HUES48 (cell line): ENCODE measurements at regions not wholly inside any gene's neighbourhood (a gene's known extent, or its start where the extent isn't known, plus 50 kb on each side); places are given as distances from the start of the nearest gene placed in this dataset.

ENCODE experiments used
- H3K27ac ChIP-seq: one replicate; pipeline ENCODE4 v1.7.0; 2013; ENCODE audit warnings: low read depth, low read length, inconsistent platforms
- H3K27me3 ChIP-seq: 2 replicates; pipeline ENCODE4 v1.6.1; 2013; ENCODE audit warnings: mild to moderate bottlenecking, low read length; ENCODE audit not compliant: control insufficient read depth, insufficient read depth
- H3K36me3 ChIP-seq: 2 replicates; pipeline ENCODE4 v1.6.1; 2013; ENCODE audit warnings: low read length; ENCODE audit not compliant: control insufficient read depth, insufficient read depth
- H3K4me1 ChIP-seq: 2 replicates; pipeline ENCODE4 v1.6.1; 2013; ENCODE audit warnings: mild to moderate bottlenecking, low read length; ENCODE audit not compliant: control insufficient read depth, insufficient read depth
- H3K4me3 ChIP-seq: 2 replicates; pipeline ENCODE4 v1.5.1; 2013; ENCODE audit warnings: mild to moderate bottlenecking, low read depth, low read length
- H3K9ac ChIP-seq: 2 replicates; pipeline ENCODE4 v1.6.1; 2013; ENCODE audit warnings: mild to moderate bottlenecking, low read depth, low read length, moderate library complexity
- H3K9me3 ChIP-seq: 2 replicates; pipeline ENCODE4 v1.6.1; 2013; ENCODE audit warnings: low read length; ENCODE audit not compliant: control insufficient read depth, insufficient read depth

- H3K4me1 ChIP-seq: no peaks in the 10 kb centered on the region
- no peak overlapping the region for H3K4me3 ChIP-seq
- H3K9ac ChIP-seq: no peak overlapping the region
- no peaks in the 10 kb centered on the region for H3K9me3 ChIP-seq
- no peaks in the 10 kb centered on the region for H3K27me3 ChIP-seq
- no peak overlapping the region for H3K27ac ChIP-seq
- no peaks in the 10 kb centered on the region for H3K36me3 ChIP-seq
Measured at GRCh38 chr3:194022816-194023215, 113.1 kb upstream of the HES1 start.

DNA sequence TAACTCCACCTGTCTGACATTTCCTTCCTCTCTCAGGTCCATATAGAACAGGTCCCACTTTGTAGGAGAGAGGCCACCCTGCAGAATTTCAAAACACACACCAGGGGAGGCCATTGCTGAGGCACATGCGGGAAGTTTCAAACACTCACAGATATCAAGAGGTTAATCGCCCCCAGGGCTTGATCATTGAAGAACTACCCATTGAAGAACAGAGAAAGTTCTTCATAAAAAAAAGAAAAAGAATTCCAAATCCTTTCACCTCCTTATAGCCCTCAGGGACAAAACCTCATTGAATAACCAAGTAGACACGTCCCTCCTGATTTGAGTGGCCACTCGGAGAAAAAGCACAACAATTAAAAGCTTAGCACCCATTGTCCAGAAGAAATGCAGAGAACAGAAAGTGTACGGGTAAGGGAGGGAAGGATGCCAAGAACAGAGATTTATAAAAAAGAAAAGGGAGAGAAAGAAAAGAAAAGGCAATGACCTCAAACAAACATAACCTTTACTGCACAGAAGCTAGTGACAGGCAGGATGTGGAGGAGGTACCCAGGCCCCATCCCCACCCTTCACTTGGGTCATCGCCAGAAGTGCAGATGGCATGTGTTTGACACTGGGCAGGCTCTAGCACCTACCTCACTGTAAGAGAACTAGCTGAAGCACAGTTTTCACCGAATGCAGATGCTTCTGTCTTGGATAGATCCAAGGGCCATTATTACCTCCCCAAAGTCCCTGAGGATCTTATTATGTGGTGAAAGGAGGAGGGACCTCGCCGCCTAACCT lies 112.3 kb upstream of the HES1 start:
- Histone ChIP-seq H3K9me3 (no peaks in the 10 kb centered on the region), H3K27ac (no peak overlapping the region), H3K4me3 (no peak overlapping the region), H3K9ac (no peak overlapping the region), H3K36me3 (no peaks in the 10 kb centered on the region), H3K27me3 (no peaks in the 10 kb centered on the region), H3K4me1 (no peaks in the 10 kb centered on the region)

- Histone ChIP-seq H3K9ac (no peak overlapping the region), H3K36me3 (no peaks in the 10 kb centered on the region), H3K9me3 (no peaks in the 10 kb centered on the region), H3K4me3 (no peak overlapping the region), H3K27me3 (no peaks in the 10 kb centered on the region), H3K4me1 (no peaks in the 10 kb centered on the region), H3K27ac (no peak overlapping the region)
Measured at GRCh38 chr3:194025119-194025518, 110.8 kb upstream of the HES1 start.

DNA sequence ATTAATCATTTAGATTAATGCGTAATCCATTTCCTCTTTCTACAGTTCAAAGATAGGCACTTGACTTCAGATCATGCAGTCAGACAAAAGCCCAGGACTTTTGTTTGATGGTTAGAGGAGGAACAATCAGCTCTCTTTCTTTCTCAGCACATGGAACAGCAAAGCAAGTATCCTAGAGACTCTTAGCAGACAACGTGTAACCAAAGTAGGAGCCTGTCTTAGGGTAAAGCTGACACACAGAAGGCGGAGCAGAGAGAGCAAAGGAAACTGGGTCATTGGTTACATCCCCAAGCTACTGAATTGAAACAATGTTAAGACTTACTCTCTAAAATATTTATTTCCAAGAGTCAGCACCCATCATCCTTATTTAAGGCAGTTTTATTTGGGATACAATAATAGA lies 110.0 kb upstream of the HES1 start:
- no peak overlapping the region for H3K27ac ChIP-seq
- no peaks in the 10 kb centered on the region for H3K27me3 ChIP-seq
- no peak overlapping the region for H3K4me3 ChIP-seq
- H3K36me3 ChIP-seq: no peaks in the 10 kb centered on the region
- H3K9me3 ChIP-seq: no peaks in the 10 kb centered on the region
- no peak overlapping the region for H3K9ac ChIP-seq
- no peaks in the 10 kb centered on the region for H3K4me1 ChIP-seq

- H3K4me1 ChIP-seq: peaks cover 14% of the 10 kb centered on the region
Measured at GRCh38 chr3:194028434-194029004, 107.4 kb upstream of the HES1 start.

GRCh38 chr3:194029846-194030245 lies 106.1 kb upstream of the HES1 start:
- H3K36me3 ChIP-seq: no peaks in the 10 kb centered on the region
- H3K27me3 ChIP-seq: 0 out of 2 replicates have a peak, but pooled peaks cover 3% of the 10 kb centered on the region
- H3K4me3 ChIP-seq: no peak overlapping the region
- H3K9me3 ChIP-seq: no peaks in the 10 kb centered on the region
- H3K27ac ChIP-seq: no peak overlapping the region
- peaks cover 14% of the 10 kb centered on the region for H3K4me1 ChIP-seq
- H3K9ac ChIP-seq: no peak overlapping the region

More at GRCh38 chr3:194028434-194029004, 107.4 kb upstream of the HES1 start:
- Histone ChIP-seq H3K36me3 (no peaks in the 10 kb centered on the region), H3K4me3 (no peak overlapping the region), H3K27me3 (0 out of 2 replicates have a peak, but pooled peaks cover 3% of the 10 kb centered on the region), H3K27ac (no peak overlapping the region), H3K9me3 (no peaks in the 10 kb centered on the region), H3K9ac (no peak overlapping the region)

DNA sequence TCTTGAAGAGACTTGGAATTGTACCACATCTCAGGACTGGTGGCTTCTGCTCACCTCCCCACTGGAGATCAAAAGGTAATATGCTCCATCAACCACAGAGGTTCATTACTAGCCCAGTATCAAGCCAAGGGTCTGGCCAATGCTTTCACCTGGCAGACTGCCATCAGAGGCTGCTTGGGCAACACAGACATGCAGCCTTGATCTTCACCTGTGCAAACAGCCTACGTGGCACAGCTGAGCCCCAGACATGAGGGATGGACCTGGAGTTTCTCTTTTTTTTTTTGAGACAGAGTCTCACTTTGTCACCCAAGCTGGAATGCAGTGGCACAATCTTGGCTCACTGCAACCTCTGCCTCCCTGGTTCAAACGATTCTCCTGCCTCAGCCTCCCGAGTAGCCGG lies 105.6 kb upstream of the HES1 start:
- 0 out of 2 replicates have a peak, but pooled peaks cover 3% of the 10 kb centered on the region for H3K27me3 ChIP-seq
- H3K4me3 ChIP-seq: no peak overlapping the region
- H3K9ac ChIP-seq: no peak overlapping the region
- no peaks in the 10 kb centered on the region for H3K9me3 ChIP-seq
- no peaks in the 10 kb centered on the region for H3K36me3 ChIP-seq
- no peak overlapping the region for H3K27ac ChIP-seq
- peaks cover 14% of the 10 kb centered on the region for H3K4me1 ChIP-seq

DNA sequence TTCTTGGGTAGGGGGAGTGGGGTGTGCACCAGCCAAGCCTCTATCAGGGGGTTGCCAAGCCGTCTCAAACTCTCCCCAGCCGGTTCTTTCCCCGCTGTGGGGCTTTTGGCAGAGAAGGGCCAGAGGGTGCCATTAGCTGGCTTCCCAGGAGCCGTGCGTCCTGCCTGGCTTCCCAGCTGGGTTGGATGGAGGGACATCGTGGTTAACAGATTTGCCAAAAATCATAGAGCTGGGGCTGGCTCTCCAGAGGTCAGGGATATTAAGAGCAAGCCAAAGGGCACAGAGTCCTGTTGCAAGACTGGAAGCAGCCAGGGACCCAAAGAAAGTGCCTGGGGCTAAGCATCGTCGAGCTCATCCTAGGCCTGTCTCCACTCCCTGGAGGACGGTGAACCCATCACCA lies 104.6 kb upstream of the HES1 start:
- no peaks in the 10 kb centered on the region for H3K9me3 ChIP-seq
- H3K4me1 ChIP-seq: peaks cover 14% of the 10 kb centered on the region

GRCh38 chr3:194031867-194032635 lies 103.9 kb upstream of the HES1 start:
- Histone ChIP-seq H3K36me3 (no peaks in the 10 kb centered on the region), H3K4me3 (no peak overlapping the region), H3K4me1 (peaks cover 14% of the 10 kb centered on the region), H3K27me3 (0 out of 2 replicates have a peak, but pooled peaks cover 3% of the 10 kb centered on the region), H3K9me3 (no peaks in the 10 kb centered on the region), H3K9ac (no peak overlapping the region), H3K27ac (no peak overlapping the region)

More for the DNA sequence above, 104.6 kb upstream of the HES1 start:
- Histone ChIP-seq H3K27ac (no peak overlapping the region), H3K36me3 (no peaks in the 10 kb centered on the region), H3K9ac (no peak overlapping the region), H3K27me3 (0 out of 2 replicates have a peak, but pooled peaks cover 3% of the 10 kb centered on the region), H3K4me3 (no peak overlapping the region)

DNA sequence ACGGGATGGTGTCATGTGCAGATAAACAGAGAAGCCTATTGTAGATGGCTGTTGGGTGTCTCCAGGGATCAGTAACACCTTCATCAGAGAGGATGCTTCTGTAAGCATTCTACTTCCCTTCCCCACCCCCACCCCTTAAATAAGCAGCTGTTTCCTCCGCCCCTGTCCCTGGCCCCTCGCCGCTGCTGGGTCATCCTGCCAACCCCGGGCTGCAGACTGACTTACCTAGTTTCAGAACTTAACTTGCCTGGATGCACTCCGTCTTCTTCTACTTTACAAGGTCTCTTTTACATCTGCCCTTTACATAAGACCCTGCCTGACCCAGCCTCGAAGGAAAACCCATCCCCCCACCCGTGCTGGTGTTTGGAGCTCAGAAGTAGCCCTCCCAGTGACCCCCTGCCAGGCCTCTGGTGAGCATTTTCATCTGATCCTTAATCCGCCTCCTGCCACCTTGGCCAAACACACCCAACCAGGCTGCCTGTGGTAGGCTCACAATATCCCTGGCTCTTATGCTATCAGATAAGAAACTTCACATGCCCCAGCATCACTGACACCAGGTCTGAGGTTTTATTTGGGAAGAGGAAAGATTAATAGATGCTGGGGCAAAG lies 103.0 kb upstream of the HES1 start:
- no peaks in the 10 kb centered on the region for H3K36me3 ChIP-seq
- H3K9ac ChIP-seq: no peak overlapping the region
- 0 out of 2 replicates have a peak, but pooled peaks cover 3% of the 10 kb centered on the region for H3K27me3 ChIP-seq
- no peak overlapping the region for H3K4me3 ChIP-seq
- H3K9me3 ChIP-seq: no peaks in the 10 kb centered on the region
- peaks cover 14% of the 10 kb centered on the region for H3K4me1 ChIP-seq
- no peak overlapping the region for H3K27ac ChIP-seq
